Activated naive CD4-positive, alpha-beta T cell treated with anti-CD3 and anti-CD28 coated beads for 36 hours (primary cell): ENCODE measurements at regions not wholly inside any gene's neighbourhood (a gene's known extent, or its start where the extent isn't known, plus 50 kb on each side); places are given as distances from the start of the nearest gene placed in this dataset.
"Not testable (repeated sequence)": the region's sequence is repeated elsewhere in the genome, so short reads cannot be mapped to it uniquely, and the experiment has no call there.

Experiments used
- CTCF ChIA-PET: fragments of 350-600 bp; sonication (Branson Sonifier 250); formaldehyde crosslinking; loops from one replicate; lab custom pipeline; 2021; ENCODE audit warnings: antibody characterized with exemption; lab: Charles Lee
- DNase-seq: peaks from one replicate; pipeline ENCODE4 v3.0.0-alpha.2; 2020
- H3K27ac Mint-ChIP-seq: one replicate; pipeline ENCODE4 v1.8.0; 2021; ENCODE audit warnings: mild to moderate bottlenecking, mixed read lengths
- H3K27me3 Mint-ChIP-seq: one replicate; pipeline ENCODE4 v1.8.0; 2021; ENCODE audit warnings: low read depth, mixed read lengths
- H3K36me3 Mint-ChIP-seq: one replicate; pipeline ENCODE4 v1.8.0; 2021; ENCODE audit warnings: low read depth, mixed read lengths
- H3K4me1 Mint-ChIP-seq: one replicate; pipeline ENCODE4 v1.8.0; 2021; ENCODE audit warnings: low read depth, mixed read lengths
- H3K4me3 Mint-ChIP-seq: one replicate; pipeline ENCODE4 v1.8.0; 2021; ENCODE audit warnings: mild to moderate bottlenecking, moderate library complexity, mixed read lengths
- H3K9me3 Mint-ChIP-seq: one replicate; pipeline ENCODE4 v1.8.0; 2021; ENCODE audit warnings: mixed read lengths
- intact Hi-C: fragments of 100-400 bp; cut with micrococcal nuclease; formaldehyde crosslinking; loops from one replicate; pipeline ENCODE4 v1.15.1; 2023

GRCh38 chr20:6388671-6389197 is 265.9 kb upstream of the FERMT1 start:
- DNase-seq: no peak
- H3K27ac Mint-ChIP-seq: no peak overlapping the region
- H3K27me3 Mint-ChIP-seq: no peaks in the 10 kb centered on the region
- H3K9me3 Mint-ChIP-seq: no peaks in the 10 kb centered on the region
- H3K36me3 Mint-ChIP-seq: no peaks in the 10 kb centered on the region
- no peak overlapping the region for H3K4me3 Mint-ChIP-seq
- intact Hi-C loops: no loop called here
- CTCF ChIA-PET: no interaction called here
- no peaks in the 10 kb centered on the region for H3K4me1 Mint-ChIP-seq

- intact Hi-C loops: no loop called here
- no peak overlapping the region for H3K27ac Mint-ChIP-seq
- H3K9me3 Mint-ChIP-seq: no peaks in the 10 kb centered on the region
- no peaks in the 10 kb centered on the region for H3K36me3 Mint-ChIP-seq
- H3K27me3 Mint-ChIP-seq: no peaks in the 10 kb centered on the region
- H3K4me3 Mint-ChIP-seq: no peak overlapping the region
- no peaks in the 10 kb centered on the region for H3K4me1 Mint-ChIP-seq
- CTCF ChIA-PET: no interaction called here
- DNase-seq: no peak
Observed at GRCh38 chr20:6384956-6385486, 262.2 kb upstream of the FERMT1 start.

- Mint-ChIP-seq H3K4me3 (no peak overlapping the region), H3K4me1 (no peaks in the 10 kb centered on the region), H3K9me3 (no peaks in the 10 kb centered on the region), H3K27ac (no peak overlapping the region), H3K27me3 (no peaks in the 10 kb centered on the region), H3K36me3 (no peaks in the 10 kb centered on the region)
- intact Hi-C loops: no loop called here
- DNase-seq: no peak
- CTCF ChIA-PET: no interaction called here
Observed at GRCh38 chr20:6384380-6384779, 261.6 kb upstream of the FERMT1 start.

GRCh38 chr20:6381887-6382286 is 259.1 kb upstream of the FERMT1 start:
- Mint-ChIP-seq H3K9me3 (no peaks in the 10 kb centered on the region), H3K36me3 (no peaks in the 10 kb centered on the region), H3K4me1 (no peaks in the 10 kb centered on the region), H3K27me3 (no peaks in the 10 kb centered on the region), H3K4me3 (no peak overlapping the region), H3K27ac (no peak overlapping the region)
- CTCF ChIA-PET: no interaction called here
- intact Hi-C loops: no loop called here
- DNase-seq: no peak

DNA sequence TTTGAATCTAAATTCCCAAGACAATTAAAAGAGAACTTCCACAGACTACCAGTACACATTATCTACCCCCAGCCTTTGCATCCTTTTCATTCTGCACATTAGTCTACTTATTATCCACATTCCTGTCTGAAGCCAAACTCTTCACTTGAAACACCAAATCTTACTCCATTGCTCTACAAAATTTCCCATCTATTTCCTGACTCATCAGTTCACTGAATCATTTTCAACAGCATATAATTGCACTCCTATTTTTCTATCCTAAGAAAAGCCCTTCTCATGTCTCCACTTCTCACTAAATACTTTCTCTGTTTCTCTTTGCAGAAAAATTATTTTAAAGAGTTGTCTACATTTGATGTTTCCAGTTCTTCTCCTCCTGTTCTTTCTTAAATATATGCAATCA is 239.4 kb upstream of the FERMT1 start:
- H3K4me1 Mint-ChIP-seq: no peaks in the 10 kb centered on the region
- CTCF ChIA-PET: no interaction called here

GRCh38 chr20:6360766-6361165 is 237.9 kb upstream of the FERMT1 start:
- no peak for DNase-seq
- CTCF ChIA-PET: no interaction called here
- no peaks in the 10 kb centered on the region for H3K36me3 Mint-ChIP-seq
- no peak overlapping the region for H3K4me3 Mint-ChIP-seq
- intact Hi-C loops: no loop called here
- no peaks in the 10 kb centered on the region for H3K27me3 Mint-ChIP-seq
- peaks cover 1% of the 10 kb centered on the region for H3K9me3 Mint-ChIP-seq
- no peak overlapping the region for H3K27ac Mint-ChIP-seq
- no peaks in the 10 kb centered on the region for H3K4me1 Mint-ChIP-seq

More for the DNA sequence above, 239.4 kb upstream of the FERMT1 start:
- Mint-ChIP-seq H3K27me3 (no peaks in the 10 kb centered on the region), H3K36me3 (no peaks in the 10 kb centered on the region), H3K9me3 (peaks cover 1% of the 10 kb centered on the region), H3K4me3 (no peak overlapping the region), H3K27ac (no peak overlapping the region)
- intact Hi-C loops: no loop called here
- DNase-seq: no peak

- intact Hi-C loops: no loop called here
- H3K4me3 Mint-ChIP-seq: no peak overlapping the region
- peaks cover under 1% of the 10 kb centered on the region for H3K9me3 Mint-ChIP-seq
- DNase-seq: no peak
- no peaks in the 10 kb centered on the region for H3K27me3 Mint-ChIP-seq
- CTCF ChIA-PET: no interaction called here
- H3K36me3 Mint-ChIP-seq: no peaks in the 10 kb centered on the region
- no peaks in the 10 kb centered on the region for H3K4me1 Mint-ChIP-seq
- H3K27ac Mint-ChIP-seq: no peak overlapping the region
Observed at GRCh38 chr20:6355754-6356451, 233.1 kb upstream of the FERMT1 start.

- Mint-ChIP-seq H3K27ac (no peak overlapping the region), H3K27me3 (peaks cover 4% of the 10 kb centered on the region), H3K9me3 (no peaks in the 10 kb centered on the region), H3K4me1 (no peaks in the 10 kb centered on the region), H3K4me3 (no peak overlapping the region), H3K36me3 (no peaks in the 10 kb centered on the region)
- intact Hi-C loops: no loop called here
- DNase-seq: no peak
- CTCF ChIA-PET: no interaction called here
Observed at GRCh38 chr20:6348908-6349307, 226.1 kb upstream of the FERMT1 start.

DNA sequence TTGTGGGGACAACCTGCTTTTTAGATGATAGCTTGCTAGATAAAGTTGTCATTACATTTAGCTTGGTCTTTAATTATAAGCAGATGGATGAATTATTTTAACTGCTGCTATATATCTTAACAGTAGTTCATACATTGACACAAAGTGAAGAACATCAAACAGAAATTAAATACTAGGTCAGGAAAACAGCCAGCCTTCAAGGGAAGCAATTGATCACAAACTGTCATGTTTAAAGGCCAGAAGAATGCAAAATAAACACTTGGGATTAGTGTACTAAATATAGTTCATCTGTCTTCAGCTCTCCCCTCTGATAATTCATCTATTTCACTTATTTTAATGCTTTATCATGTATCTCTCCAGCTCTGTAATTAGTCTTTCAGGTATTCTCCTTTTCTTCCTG is 225.1 kb upstream of the FERMT1 start:
- DNase-seq: no peak
- no peak overlapping the region for H3K27ac Mint-ChIP-seq
- CTCF ChIA-PET: interaction anchor here (0.8 kb wide), 1 partner anchor 212 kb away, joined by 3 read pairs; no protein-coding TSS in a partner anchor
- H3K4me1 Mint-ChIP-seq: no peaks in the 10 kb centered on the region
- no peaks in the 10 kb centered on the region for H3K9me3 Mint-ChIP-seq
- peaks cover 4% of the 10 kb centered on the region for H3K27me3 Mint-ChIP-seq
- no peaks in the 10 kb centered on the region for H3K36me3 Mint-ChIP-seq
- H3K4me3 Mint-ChIP-seq: no peak overlapping the region
- intact Hi-C loops: no loop called here

DNA sequence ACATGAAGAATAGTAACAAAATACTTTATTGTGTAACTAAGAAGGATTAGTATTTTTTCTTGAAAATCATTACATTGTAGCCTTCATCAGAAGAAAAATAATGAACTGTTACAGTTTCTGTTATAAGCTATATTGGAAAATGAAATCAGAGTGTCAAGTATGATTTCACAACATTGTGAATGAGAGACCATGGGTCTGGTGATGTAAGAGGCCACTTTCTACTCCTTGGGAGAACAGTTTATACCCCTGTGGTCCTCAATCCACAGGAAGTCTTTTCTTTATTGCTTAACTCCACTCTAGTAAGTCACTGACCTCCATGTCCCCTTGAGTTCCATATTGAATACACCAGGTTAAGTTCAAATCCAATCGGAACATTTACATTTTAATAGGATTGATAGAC is 218.7 kb upstream of the FERMT1 start:
- no peaks in the 10 kb centered on the region for H3K9me3 Mint-ChIP-seq
- CTCF ChIA-PET: no interaction called here
- no peaks in the 10 kb centered on the region for H3K36me3 Mint-ChIP-seq
- DNase-seq: no peak
- no peak overlapping the region for H3K4me3 Mint-ChIP-seq
- H3K4me1 Mint-ChIP-seq: no peaks in the 10 kb centered on the region
- intact Hi-C loops: no loop called here
- H3K27ac Mint-ChIP-seq: no peak overlapping the region
- peaks cover 7% of the 10 kb centered on the region for H3K27me3 Mint-ChIP-seq

- Mint-ChIP-seq H3K27me3 (peaks cover 3% of the 10 kb centered on the region), H3K27ac (no peak overlapping the region), H3K4me1 (no peaks in the 10 kb centered on the region), H3K36me3 (no peaks in the 10 kb centered on the region), H3K4me3 (no peak overlapping the region), H3K9me3 (peaks cover 2% of the 10 kb centered on the region)
- CTCF ChIA-PET: no interaction called here
- DNase-seq: no peak
- intact Hi-C loops: no loop called here
Observed at GRCh38 chr20:6339176-6339575, 216.3 kb upstream of the FERMT1 start.

- intact Hi-C loops: no loop called here
- Mint-ChIP-seq H3K9me3 (peaks cover 5% of the 10 kb centered on the region), H3K4me1 (no peaks in the 10 kb centered on the region), H3K36me3 (no peaks in the 10 kb centered on the region), H3K27ac (no peak overlapping the region), H3K27me3 (peaks cover 4% of the 10 kb centered on the region), H3K4me3 (no peak overlapping the region)
- CTCF ChIA-PET: no interaction called here
- DNase-seq: no peak
Observed at GRCh38 chr20:6333110-6333509, 210.3 kb upstream of the FERMT1 start.

- H3K4me1 Mint-ChIP-seq, intact Hi-C loops, H3K27ac Mint-ChIP-seq, H3K9me3 Mint-ChIP-seq, DNase-seq, H3K4me3 Mint-ChIP-seq, H3K36me3 Mint-ChIP-seq, CTCF ChIA-PET, H3K27me3 Mint-ChIP-seq: not testable (repeated sequence)
Observed at GRCh38 chr20:6321235-6321634, 198.4 kb upstream of the FERMT1 start.
